H9 (cell line): ENCODE measurements at regions not wholly inside any gene's neighbourhood (a gene's known extent, or its start where the extent isn't known, plus 50 kb on each side); places are given as distances from the start of the nearest gene placed in this dataset.

Experiments used
- DNase-seq: peaks from one replicate; pipeline ENCODE4 v3.0.0-alpha.2; 2017
- H2AFZ ChIP-seq: one replicate; pipeline ENCODE4 v1.6.1; 2013; ENCODE audit warnings: mild to moderate bottlenecking, low read length, control low read depth, moderate library complexity
- H2AK5ac ChIP-seq: 2 replicates; pipeline ENCODE4 v1.6.1; 2013; ENCODE audit warnings: low read length, control low read depth, mixed read lengths; ENCODE audit not compliant: insufficient read length
- H2BK120ac ChIP-seq: one replicate; pipeline ENCODE4 v1.6.1; 2013; ENCODE audit warnings: low read depth, mild to moderate bottlenecking, low read length, control low read depth, inconsistent platforms; ENCODE audit not compliant: poor library complexity, severe bottlenecking
- H2BK12ac ChIP-seq: 2 replicates; pipeline ENCODE4 v1.6.1; 2013; ENCODE audit warnings: low read length, control low read depth, mixed read lengths, low read depth; ENCODE audit not compliant: insufficient read length
- H2BK15ac ChIP-seq: 2 replicates; pipeline ENCODE4 v1.6.1; 2013; ENCODE audit warnings: low read depth, low read length, control low read depth
- H2BK20ac ChIP-seq: one replicate; pipeline ENCODE4 v1.6.1; 2013; ENCODE audit warnings: low read depth, mild to moderate bottlenecking, low read length, control low read depth, inconsistent platforms; ENCODE audit not compliant: poor library complexity, severe bottlenecking
- H2BK5ac ChIP-seq: 2 replicates; pipeline ENCODE4 v1.6.1; 2013; ENCODE audit warnings: low read length, control low read depth, mixed read lengths; ENCODE audit not compliant: insufficient read length
- H3K14ac ChIP-seq: 2 replicates; pipeline ENCODE4 v1.6.1; 2013; ENCODE audit warnings: low read length, control low read depth; ENCODE audit not compliant: insufficient read depth
- H3K18ac ChIP-seq: 2 replicates; pipeline ENCODE4 v1.6.1; 2013; ENCODE audit warnings: low read depth, mild to moderate bottlenecking, mixed read lengths, low read length, control low read depth; ENCODE audit not compliant: insufficient read length
- H3K23ac ChIP-seq: 2 replicates; pipeline ENCODE4 v1.6.1; 2013; ENCODE audit warnings: low read length, control low read depth, mixed read lengths, low read depth; ENCODE audit not compliant: insufficient read length
- H3K23me2 ChIP-seq: 2 replicates; pipeline ENCODE4 v1.6.1; 2013; ENCODE audit warnings: low read depth, mild to moderate bottlenecking, mixed read lengths, low read length, control low read depth; ENCODE audit not compliant: insufficient read length, poor library complexity, severe bottlenecking
- H3K27ac ChIP-seq: 2 replicates; pipeline ENCODE4 v1.5.1; 2013; ENCODE audit warnings: low read length, control low read depth, mixed read lengths, low read depth; ENCODE audit not compliant: insufficient read length
- H3K27me3 ChIP-seq: 2 replicates; pipeline ENCODE4 v1.6.1; 2013; ENCODE audit warnings: low read length, control low read depth, inconsistent platforms; ENCODE audit not compliant: insufficient read depth
- H3K4ac ChIP-seq: 2 replicates; pipeline ENCODE4 v1.6.1; 2013; ENCODE audit warnings: low read depth, mild to moderate bottlenecking, control low read depth, inconsistent platforms, low read length, moderate library complexity
- H3K4me1 ChIP-seq: 2 replicates; pipeline ENCODE4 v1.6.1; 2013; ENCODE audit warnings: low read length, control low read depth, inconsistent platforms; ENCODE audit not compliant: insufficient read depth
- H3K4me2 ChIP-seq: 2 replicates; pipeline ENCODE4 v1.6.1; 2013; ENCODE audit warnings: low read length, control low read depth, mixed read lengths; ENCODE audit not compliant: insufficient read length, insufficient read depth
- H3K56ac ChIP-seq: 2 replicates; pipeline ENCODE4 v1.6.1; 2013; ENCODE audit warnings: low read depth, mild to moderate bottlenecking, mixed read lengths, low read length, control low read depth; ENCODE audit not compliant: insufficient read length
- H3K79me1 ChIP-seq: 2 replicates; pipeline ENCODE4 v1.6.1; 2013; ENCODE audit warnings: low read depth, mild to moderate bottlenecking, moderate library complexity, low read length, control low read depth, inconsistent platforms; ENCODE audit not compliant: insufficient read depth, poor library complexity, severe bottlenecking
- H3K79me2 ChIP-seq: 2 replicates; pipeline ENCODE4 v1.6.1; 2013; ENCODE audit warnings: low read length, control low read depth, inconsistent platforms; ENCODE audit not compliant: insufficient read depth
- H3K9ac ChIP-seq: 2 replicates; pipeline ENCODE4 v1.6.1; 2013; ENCODE audit warnings: low read length, control low read depth, mixed read lengths; ENCODE audit not compliant: insufficient read length; ENCODE audit errors: extremely low read depth
- H3K9me3 ChIP-seq: one replicate; pipeline ENCODE4 v1.6.1; 2013; ENCODE audit warnings: low read depth, low read length, inconsistent platforms; ENCODE audit not compliant: control insufficient read depth
- H3T11ph ChIP-seq: one replicate; pipeline ENCODE4 v1.6.1; 2013; ENCODE audit warnings: mild to moderate bottlenecking, low read length, control low read depth, inconsistent platforms
- H4K20me1 ChIP-seq: one replicate; pipeline ENCODE4 v1.6.1; 2013; ENCODE audit not compliant: control insufficient read depth, insufficient read length, insufficient read depth
- H4K5ac ChIP-seq: 2 replicates; pipeline ENCODE4 v1.6.1; 2013; ENCODE audit warnings: low read depth, mild to moderate bottlenecking, mixed read lengths, low read length, control low read depth; ENCODE audit not compliant: insufficient read length
- H4K8ac ChIP-seq: replicated peaks from 2 replicates; pipeline ENCODE4 v1.6.1; 2013; ENCODE audit warnings: low read length, control low read depth, mixed read lengths, low read depth; ENCODE audit not compliant: insufficient read length
- H4K91ac ChIP-seq: 2 replicates; pipeline ENCODE4 v1.6.1; 2013; ENCODE audit warnings: low read depth, mild to moderate bottlenecking, moderate library complexity, mixed read lengths, low read length, control low read depth; ENCODE audit not compliant: insufficient read length
- H3K27ac Mint-ChIP-seq, 3 experiments: 2 replicates in 2 of 3; 3 replicates in 1 of 3; pipeline ENCODE4 v1.8.0; 2020 to 2021; ENCODE audit warnings: mixed read lengths in 3 of 3, mild to moderate bottlenecking in 1 of 3, moderate library complexity in 1 of 3
- H3K27me3 Mint-ChIP-seq: 2 replicates; pipeline ENCODE4 v1.8.0; 2021; ENCODE audit warnings: low read depth, mild to moderate bottlenecking, moderate library complexity, mixed read lengths
- H3K36me3 Mint-ChIP-seq, 3 experiments: 2 replicates in 2 of 3; 3 replicates in 1 of 3; pipeline ENCODE4 v1.8.0; 2020 to 2021; ENCODE audit warnings: low read depth in 3 of 3, mixed read lengths in 3 of 3; ENCODE audit not compliant: insufficient read depth in 1 of 3
- H3K4me1 Mint-ChIP-seq, 2 experiments: 2 replicates each; pipeline ENCODE4 v1.8.0; 2020; ENCODE audit warnings: mixed read lengths in 2 of 2
- H3K4me3 Mint-ChIP-seq, 2 experiments: 2 replicates in 1 of 2; 3 replicates in 1 of 2; pipeline ENCODE4 v1.8.0; 2020 to 2021; ENCODE audit warnings: mild to moderate bottlenecking in 2 of 2, mixed read lengths in 2 of 2, moderate library complexity in 1 of 2
- H3K9me3 Mint-ChIP-seq, 2 experiments: 2 replicates in 1 of 2; 3 replicates in 1 of 2; pipeline ENCODE4 v1.8.0; 2020; ENCODE audit warnings: mild to moderate bottlenecking in 2 of 2, mixed read lengths in 2 of 2, moderate library complexity in 1 of 2
- CTCF ChIP-seq: fragments of 200-600 bp; sonication (generic); conservative IDR thresholded peaks from 3 replicates; pipeline ENCODE4 v1.8.0; 2021; ENCODE audit warnings: antibody characterized with exemption, mild to moderate bottlenecking

DNA sequence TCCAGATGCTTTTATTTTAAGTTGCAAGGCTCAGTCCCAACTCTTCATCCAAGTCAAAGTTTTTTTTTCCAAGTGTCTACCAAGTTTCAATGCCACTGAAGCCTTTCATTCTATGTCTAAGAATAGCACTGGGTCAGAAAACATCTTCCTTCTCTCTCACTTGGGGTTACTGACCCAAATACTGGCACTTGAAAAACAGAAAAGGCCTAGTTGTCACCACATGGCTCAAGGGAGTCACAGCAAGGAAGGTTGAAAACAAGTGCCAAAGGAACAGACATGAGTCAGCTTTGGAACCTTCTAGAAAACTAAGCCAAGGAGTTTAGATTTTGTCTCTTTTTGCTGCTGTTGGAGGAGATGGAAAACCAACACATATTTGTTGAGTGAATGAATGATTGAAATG lies 146.5 kb downstream of the COPS8 start:
- Histone ChIP-seq H3K23ac (no peak overlapping the region), H4K20me1 (no peaks in the 10 kb centered on the region), H2BK12ac (no peak overlapping the region), H4K5ac (no peak overlapping the region), H3K4ac (no peak overlapping the region), H3K4me1 (no peaks in the 10 kb centered on the region), H3K23me2 (no peaks in the 10 kb centered on the region), H4K91ac (no peak overlapping the region), H2BK5ac (no peak overlapping the region), H3K27ac (no peak overlapping the region), H2BK120ac (no peak overlapping the region), H3K79me2 (no peaks in the 10 kb centered on the region), H3K4me2 (no peak overlapping the region), H2BK20ac (no peak overlapping the region), H3K14ac (no peak overlapping the region), H2AFZ (no peak overlapping the region), H3K18ac (no peak overlapping the region), H3K9ac (no peak overlapping the region), H3K56ac (no peak overlapping the region), H4K8ac (no peak overlapping the region), H2AK5ac (no peak overlapping the region), H2BK15ac (no peak overlapping the region), H3K27me3 (0 out of 2 replicates have a peak, but pooled peaks cover 2% of the 10 kb centered on the region), H3K79me1 (no peaks in the 10 kb centered on the region), H3K9me3 (no peaks in the 10 kb centered on the region), H3T11ph (no peak overlapping the region)
- H3K4me1 Mint-ChIP-seq, result no peaks in the 10 kb centered on the region
- TF ChIP-seq CTCF, result no peak
- no peaks in the 10 kb centered on the region for H3K36me3 Mint-ChIP-seq
- H3K9me3 Mint-ChIP-seq, result no peaks in the 10 kb centered on the region; a peak in 1 of 5 replicates
- no peak for DNase-seq
- no peak overlapping the region; a peak in 1 of 5 replicates for H3K4me3 Mint-ChIP-seq
- H3K27me3 Mint-ChIP-seq, result peaks cover 4% of the 10 kb centered on the region; the same call in 1 of the 2 replicates
- no peak overlapping the region; a peak in 1 of 7 replicates for H3K27ac Mint-ChIP-seq
